Retinal pigment epithelial cell (primary cell): ENCODE measurements at regions not wholly inside any gene's neighbourhood (a gene's known extent, or its start where the extent isn't known, plus 50 kb on each side); places are given as distances from the start of the nearest gene placed in this dataset.

Source experiments
- DNase-seq: peaks from one replicate; pipeline ENCODE4 v3.0.0-alpha.2; 2010; ENCODE audit warnings: low read depth
- H3K4me3 ChIP-seq: 2 replicates; pipeline ENCODE4 v1.5.1; 2011; ENCODE audit warnings: mild to moderate bottlenecking, low read length, control low read depth, moderate library complexity
- CTCF ChIP-seq: conservative IDR thresholded peaks from 2 replicates; pipeline ENCODE4 v1.5.1; 2011; ENCODE audit warnings: low read depth, low read length, control low read depth, inconsistent platforms

GRCh38 chr4:36547383-36547782 is 266.0 kb downstream of the DTHD1 start:
- TF ChIP-seq CTCF, result no peak
- DNase-seq, result no peak
- no peak overlapping the region for H3K4me3 ChIP-seq

GRCh38 chr4:36549252-36549651 is 267.8 kb downstream of the DTHD1 start:
- TF ChIP-seq CTCF, result no peak
- no peak overlapping the region for H3K4me3 ChIP-seq
- no peak for DNase-seq

- DNase-seq, result no peak
- H3K4me3 ChIP-seq, result no peak overlapping the region
- TF ChIP-seq CTCF, result no peak
Observed at GRCh38 chr4:36549992-36550391, 268.6 kb downstream of the DTHD1 start.

- no peak for TF ChIP-seq CTCF
- no peak for DNase-seq
- H3K4me3 ChIP-seq, result no peak overlapping the region
Observed at GRCh38 chr4:36551697-36552214, 270.3 kb downstream of the DTHD1 start.

GRCh38 chr4:36553029-36553428 is 271.6 kb downstream of the DTHD1 start:
- no peak for TF ChIP-seq CTCF
- no peak for DNase-seq
- no peak overlapping the region for H3K4me3 ChIP-seq

- no peak for DNase-seq
- H3K4me3 ChIP-seq, result no peak overlapping the region
- no peak for TF ChIP-seq CTCF
Observed at GRCh38 chr4:36553453-36553852, 272.0 kb downstream of the DTHD1 start.

- TF ChIP-seq CTCF, result no peak
- no peak overlapping the region for H3K4me3 ChIP-seq
- DNase-seq, result no peak
Observed at GRCh38 chr4:36556984-36557383, 275.6 kb downstream of the DTHD1 start.
